Islet precursor cell (in vitro differentiated cells): ENCODE measurements at regions not wholly inside any gene's neighbourhood (a gene's known extent, or its start where the extent isn't known, plus 50 kb on each side); places are given as distances from the start of the nearest gene placed in this dataset.

Experiments used
- DNase-seq: peaks from one replicate; pipeline ENCODE4 v3.0.0-alpha.2; 2018

GRCh38 chr13:104442536-104442935 lies 1376.3 kb upstream of the SLC10A2 start:
- DNase-seq = no peak

DNA sequence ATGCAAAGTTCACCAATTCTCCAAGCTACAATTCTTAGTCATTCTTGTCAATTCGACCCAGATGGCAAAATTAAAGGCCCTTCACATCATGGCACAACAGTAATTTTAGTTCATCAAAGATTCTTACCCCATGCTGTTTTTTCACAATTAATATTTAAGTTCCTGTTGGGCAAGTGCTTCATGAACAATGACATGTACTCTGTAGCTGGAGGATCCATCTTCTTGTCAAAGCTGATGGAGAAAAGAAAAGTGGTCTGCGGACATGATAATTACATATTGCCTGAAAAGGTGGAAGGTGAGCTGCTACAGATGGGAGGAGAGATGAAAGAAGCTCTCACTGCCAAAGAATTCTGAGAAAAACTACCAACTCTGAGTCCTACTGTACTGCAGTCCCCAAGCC lies 1370.3 kb upstream of the SLC10A2 start:
- DNase-seq = no peak

GRCh38 chr13:104431895-104432294 lies 1365.7 kb upstream of the SLC10A2 start:
- no peak for DNase-seq

DNA sequence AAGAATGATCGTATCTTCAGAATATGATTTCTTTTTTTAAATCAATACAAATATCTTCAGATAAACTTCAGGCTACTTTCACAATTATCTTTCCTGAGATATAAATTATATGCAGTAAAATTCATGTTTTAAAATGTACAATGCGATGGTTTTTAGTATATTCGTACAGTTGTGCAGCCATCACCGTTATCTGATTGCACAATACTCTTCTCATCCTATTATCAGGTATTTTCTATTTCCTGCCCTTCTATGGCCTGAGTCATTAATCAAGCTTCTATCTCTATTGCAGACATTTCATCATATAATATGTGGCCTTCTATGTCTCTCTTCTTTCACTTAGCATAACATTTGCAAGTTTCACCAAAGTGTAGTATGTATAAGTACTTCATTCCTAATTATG lies 1360.2 kb upstream of the SLC10A2 start:
- DNase-seq = no peak

- DNase-seq = no peak
Measured at GRCh38 chr13:104422668-104423067, 1356.5 kb upstream of the SLC10A2 start.

- DNase-seq = no peak
Measured at GRCh38 chr13:104416973-104417372, 1350.8 kb upstream of the SLC10A2 start.

DNA sequence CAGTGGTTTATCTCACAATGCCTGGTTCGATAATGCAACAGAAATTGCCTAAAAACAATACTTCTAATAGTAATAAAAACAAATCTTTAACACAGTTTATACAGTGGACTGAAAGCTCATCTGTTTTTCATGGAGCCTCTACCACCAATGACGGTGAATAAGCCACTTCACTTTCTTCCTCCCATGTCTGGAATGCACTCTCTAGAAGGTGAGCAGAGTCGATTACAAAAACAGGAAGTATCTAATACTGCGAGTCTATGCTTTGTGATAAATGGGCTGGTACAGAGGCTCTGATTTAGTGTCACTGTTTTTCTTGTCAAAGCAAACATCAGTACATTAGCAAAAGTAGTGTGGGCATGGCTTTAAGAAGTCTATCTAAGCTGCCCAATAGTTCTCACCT lies 1348.6 kb upstream of the SLC10A2 start:
- no peak for DNase-seq

DNA sequence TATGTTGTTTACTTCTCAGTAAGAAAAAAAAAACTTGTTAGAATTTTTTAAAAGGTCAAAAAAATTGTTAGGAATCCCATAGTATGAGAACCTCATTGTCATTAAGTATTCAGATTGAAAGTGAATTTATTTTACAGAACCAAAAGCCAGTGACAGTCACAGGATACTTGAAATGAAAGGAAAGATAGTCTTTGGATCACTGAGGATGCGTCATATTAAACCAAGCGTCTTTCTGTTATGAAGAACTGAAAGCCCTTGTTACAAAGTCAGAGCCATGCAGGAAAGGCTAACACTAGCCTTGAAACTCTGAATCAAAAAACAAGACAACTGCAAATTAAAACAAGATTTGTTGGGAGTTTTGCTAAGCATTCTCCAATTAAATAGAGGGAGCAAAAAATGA lies 1348.0 kb upstream of the SLC10A2 start:
- DNase-seq = no peak

- no peak for DNase-seq
Measured at GRCh38 chr13:104411141-104411765, 1345.0 kb upstream of the SLC10A2 start.

DNA sequence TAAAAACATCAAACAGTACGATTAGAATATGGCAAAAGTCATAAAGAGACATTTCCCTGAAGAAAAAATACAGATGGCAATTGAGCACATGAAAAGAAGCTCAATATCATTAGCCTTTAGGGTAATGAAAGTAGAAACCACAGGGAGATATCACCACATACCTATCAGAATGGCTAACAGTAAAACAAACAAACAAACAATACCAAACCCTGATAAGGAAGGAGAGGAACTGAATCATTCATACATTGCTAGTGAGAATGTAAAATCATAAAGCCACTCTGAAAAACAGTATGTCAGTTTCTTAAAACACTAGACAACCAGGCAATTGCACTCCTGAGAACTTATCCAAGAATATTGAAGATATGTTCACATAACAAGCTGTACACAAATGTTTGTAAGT lies 1342.5 kb upstream of the SLC10A2 start:
- no peak for DNase-seq

DNA sequence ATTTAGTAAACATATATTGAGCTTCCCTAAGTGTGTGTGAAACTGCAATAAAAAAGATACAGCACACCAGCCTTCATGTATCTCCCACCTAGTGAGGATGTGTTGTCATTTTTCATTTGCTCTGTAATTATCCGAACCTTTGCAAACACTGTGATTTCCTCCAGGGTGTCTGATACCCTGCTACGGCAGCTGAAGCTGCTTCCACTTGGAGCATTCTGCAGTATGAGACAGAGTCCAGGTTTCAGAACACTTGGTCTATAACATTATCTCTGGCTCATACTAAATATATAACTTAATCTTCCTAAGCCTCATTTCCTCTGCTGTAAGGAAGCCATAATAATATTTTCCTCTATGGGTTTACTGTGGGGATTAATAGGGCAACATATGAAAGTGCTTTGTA lies 1338.1 kb upstream of the SLC10A2 start:
- DNase-seq = no peak

- DNase-seq = no peak
Measured at GRCh38 chr13:104389691-104390090, 1323.5 kb upstream of the SLC10A2 start.

DNA sequence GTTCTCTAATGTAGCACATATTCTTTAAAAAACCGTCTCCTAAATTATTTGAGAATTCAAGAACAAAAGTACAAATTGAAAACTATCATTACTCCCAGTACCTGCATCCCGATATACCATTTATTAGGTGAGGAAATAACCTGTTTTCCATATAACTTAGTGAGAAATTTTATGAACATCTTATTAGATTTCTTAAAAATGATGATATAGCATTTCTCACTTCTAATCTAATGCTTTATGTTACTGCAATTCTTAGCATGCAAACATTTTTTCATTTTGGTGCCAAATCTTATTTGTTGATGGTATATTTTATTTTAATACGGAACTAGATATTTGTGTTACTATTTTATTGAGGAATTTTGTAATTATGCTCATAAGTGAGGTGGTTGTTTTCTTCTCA lies 1321.3 kb upstream of the SLC10A2 start:
- DNase-seq = no peak

DNA sequence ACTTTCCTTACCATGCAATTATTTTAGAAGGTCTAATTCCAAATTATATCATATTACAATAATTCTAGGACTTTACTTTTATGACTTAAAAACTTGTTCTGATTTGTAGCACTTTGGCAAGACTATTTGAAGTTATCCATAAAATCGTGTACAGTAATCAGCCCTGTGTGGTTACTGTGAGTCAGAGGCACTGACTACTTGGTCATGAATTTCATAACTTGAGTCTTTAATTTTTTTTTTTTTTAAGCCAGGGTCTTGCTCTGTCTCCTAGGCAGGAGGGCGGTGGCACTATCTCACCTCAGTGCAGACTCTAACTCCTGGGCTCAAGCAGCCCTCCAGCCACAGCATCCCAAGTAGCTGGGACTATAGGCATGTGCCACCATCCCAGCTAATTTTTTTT lies 1319.2 kb upstream of the SLC10A2 start:
- no peak for DNase-seq

DNA sequence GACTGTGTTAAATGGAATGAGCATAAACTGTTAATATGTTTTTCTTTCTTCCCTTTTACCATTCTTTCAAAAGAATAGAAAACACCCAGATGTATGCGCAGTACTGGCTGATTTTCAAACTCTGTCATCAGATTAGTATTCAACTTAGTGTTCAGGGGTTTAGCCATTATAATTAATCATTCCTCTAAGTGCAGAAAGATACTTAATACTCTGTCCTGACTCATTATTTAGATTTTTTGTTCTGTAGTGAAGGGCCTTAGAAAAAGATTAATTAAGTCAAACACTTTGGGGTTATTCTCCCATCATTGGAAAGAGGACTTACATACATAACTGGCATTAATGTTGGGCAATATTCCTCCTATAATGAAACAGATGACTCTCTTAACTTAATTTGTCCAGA lies 1316.7 kb upstream of the SLC10A2 start:
- no peak for DNase-seq

DNA sequence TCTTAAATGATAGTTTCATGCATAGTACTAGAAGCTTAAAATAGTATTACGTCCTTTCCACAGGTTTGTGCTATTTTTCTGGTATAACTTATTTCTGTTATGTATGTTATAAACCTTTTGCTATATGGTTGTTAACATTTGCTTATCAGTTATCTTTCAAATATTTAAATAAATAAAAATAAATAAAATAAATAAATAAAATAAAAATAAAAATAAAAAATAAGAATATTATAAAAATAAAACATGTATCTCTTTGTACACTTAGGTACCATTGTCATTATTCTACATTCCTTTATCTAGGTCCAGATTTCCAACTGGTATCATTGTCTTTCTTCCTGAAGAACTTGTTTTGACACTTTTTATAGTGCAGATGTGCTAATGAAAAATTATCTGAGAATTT lies 1310.4 kb upstream of the SLC10A2 start:
- DNase-seq = no peak

- no peak for DNase-seq
Measured at GRCh38 chr13:104375614-104376013, 1309.4 kb upstream of the SLC10A2 start.

DNA sequence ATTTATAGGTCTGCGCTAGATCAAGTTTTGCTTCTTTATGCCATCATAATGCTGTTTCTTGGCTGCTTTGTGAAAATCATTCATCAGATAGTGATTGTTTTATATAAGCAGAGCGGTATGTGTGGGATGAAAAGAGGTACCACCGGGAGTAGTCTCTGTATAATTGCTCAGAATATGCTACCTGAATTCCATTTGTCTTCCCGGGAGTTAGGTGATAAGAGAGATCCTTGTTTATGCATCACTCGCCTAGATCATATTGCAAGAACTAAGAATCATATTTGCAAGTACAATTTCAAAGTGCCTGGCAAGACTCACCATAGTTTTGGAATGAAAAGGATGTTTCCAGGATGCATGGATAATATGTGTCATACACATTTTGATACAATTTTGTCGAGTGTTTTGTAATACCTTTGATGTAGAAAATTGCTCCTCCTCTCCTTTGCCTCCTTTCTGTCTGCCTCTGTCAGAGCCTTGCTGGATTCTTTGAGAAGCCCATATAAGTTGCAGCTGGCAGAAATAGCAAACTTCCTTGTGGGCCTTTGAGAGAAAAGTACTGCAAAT lies 1306.0 kb upstream of the SLC10A2 start:
- DNase-seq = no peak

DNA sequence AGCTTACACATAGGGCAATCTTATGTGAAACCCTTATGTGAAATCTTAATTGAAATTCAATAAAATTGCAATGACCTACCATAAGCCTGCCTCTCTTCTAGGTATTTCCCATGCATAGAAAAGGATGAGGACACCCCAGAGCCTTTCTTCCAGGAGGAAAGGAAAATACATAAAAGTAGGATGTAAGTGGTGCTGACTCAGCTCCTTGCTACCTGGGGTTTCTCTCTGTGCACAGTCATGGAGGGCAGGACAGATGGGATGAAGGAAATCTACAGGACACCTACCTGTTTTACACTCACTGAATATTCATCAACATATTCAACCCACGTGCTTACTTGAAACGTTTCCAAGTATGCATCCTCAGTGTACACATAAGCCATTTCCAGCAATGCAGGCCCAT lies 1299.2 kb upstream of the SLC10A2 start:
- DNase-seq = no peak

- no peak for DNase-seq
Measured at GRCh38 chr13:104357672-104358354, 1291.6 kb upstream of the SLC10A2 start.

GRCh38 chr13:104357174-104357573 lies 1291.0 kb upstream of the SLC10A2 start:
- no peak for DNase-seq

GRCh38 chr13:104355041-104355670 lies 1288.9 kb upstream of the SLC10A2 start:
- no peak for DNase-seq

GRCh38 chr13:104327211-104327610 lies 1261.0 kb upstream of the SLC10A2 start:
- no peak for DNase-seq

GRCh38 chr13:104326523-104326922 lies 1260.3 kb upstream of the SLC10A2 start:
- DNase-seq = no peak
